HCT116 (cell line): ENCODE measurements at regions not wholly inside any gene's neighbourhood (a gene's known extent, or its start where the extent isn't known, plus 50 kb on each side); places are given as distances from the start of the nearest gene placed in this dataset.

Source experiments
- ATAC-seq: fragments of 200-7000 bp; cut with Tn5 transposase; 2 replicates; pipeline ENCODE4 v1.9.1; 2020; ENCODE audit warnings: mild to moderate bottlenecking, moderate library complexity
- BruUV-seq: library from RNA; stranded (reverse); fragments of 400-500 nt; replicated peaks from 2 replicates; lab custom pipeline; 2021; lab: Mats Ljungman, UMichigan
- CTCF ChIA-PET: fragments of 300-600 bp; sonication (Branson Sonifier 250); formaldehyde crosslinking; loops from one replicate; lab custom pipeline; 2021; ENCODE audit warnings: antibody characterized with exemption; lab: Charles Lee
- POLR2A ChIA-PET: fragments of 300-600, 350-600 bp; sonication (Branson Sonifier 250); formaldehyde crosslinking; loops from one replicate; lab custom pipeline; 2021; ENCODE audit warnings: antibody characterized with exemption; lab: Charles Lee
- RAD21 ChIA-PET, 2 experiments: fragments of 300-600 bp; sonication (Branson Sonifier 250); formaldehyde crosslinking; loops; one replicate each; lab custom pipeline; 2023; ENCODE audit warnings: low total read pairs in 2 of 2; ENCODE audit not compliant: uncharacterized antibody in 2 of 2, unreplicated experiment in 2 of 2, low non-redundant PET in 1 of 2; lab: Charles Lee
- DNase-seq: peaks from one replicate; pipeline ENCODE4 v3.0.0-alpha.2; 2010; ENCODE audit warnings: low read depth, low spot score
- H2AFZ ChIP-seq: fragments of 200-600 bp; shearing (Covaris generic), sonication (generic); 2 replicates; pipeline ENCODE4 v1.6.1; 2017; ENCODE audit warnings: low read depth, mixed run types, mixed read lengths, antibody characterized with exemption, low read length; ENCODE audit not compliant: poor library complexity, severe bottlenecking
- H3K27ac ChIP-seq: 2 replicates; pipeline ENCODE4 v1.5.1; 2012; ENCODE audit warnings: low read depth, low read length
- H3K27me3 ChIP-seq: fragments of 200-600 bp; sonication (generic); 2 replicates; pipeline ENCODE4 v1.6.1; 2016; ENCODE audit warnings: mixed run types, low read length, mixed read lengths; ENCODE audit not compliant: insufficient read depth
- H3K36me3 ChIP-seq, 2 experiments: fragments of 200-500 bp in 1 of 2; fragments of 200-600 bp in 1 of 2; sonication (Bioruptor generic) in 1 of 2; sonication (generic) in 1 of 2; 2 replicates each; pipeline versions ENCODE4 v1.5.1 to v1.6.1; 2014 to 2016; ENCODE audit warnings: low read length in 2 of 2, inconsistent platforms in 1 of 2, mixed read lengths in 1 of 2, mixed run types in 1 of 2; ENCODE audit not compliant: insufficient read depth in 2 of 2, control insufficient read depth in 1 of 2
- H3K4me1 ChIP-seq, 2 experiments: fragments of 200-600 bp in 1 of 2; sonication (generic) in 1 of 2; 2 replicates each; pipeline versions ENCODE4 v1.5.1 to v1.6.1; 2012 to 2017; ENCODE audit warnings: low read length in 2 of 2, inconsistent platforms in 1 of 2, mild to moderate bottlenecking in 1 of 2, mixed read lengths in 1 of 2, mixed run types in 1 of 2, moderate library complexity in 1 of 2; ENCODE audit not compliant: insufficient read depth in 2 of 2, control insufficient read depth in 1 of 2
- H3K4me2 ChIP-seq: fragments of 200-600 bp; sonication (generic); 2 replicates; pipeline ENCODE4 v1.6.1; 2017; ENCODE audit warnings: mixed run types, low read length, mixed read lengths
- H3K4me3 ChIP-seq, 2 experiments: fragments of 200-600 bp in 1 of 2; sonication (generic) in 1 of 2; replicated peaks in 1 of 2; 2 replicates each; pipeline ENCODE4 v1.5.1; 2011 to 2016; ENCODE audit warnings: low read length in 2 of 2, control low read depth in 1 of 2, low read depth in 1 of 2, mild to moderate bottlenecking in 1 of 2, mixed read lengths in 1 of 2, mixed run types in 1 of 2
- H3K79me2 ChIP-seq: fragments of 200-600 bp; sonication (generic); 2 replicates; pipeline ENCODE4 v1.6.1; 2017; ENCODE audit warnings: mild to moderate bottlenecking, mixed run types, low read length, moderate library complexity, mixed read lengths; ENCODE audit not compliant: insufficient read depth
- H3K9ac ChIP-seq: fragments of 200-600 bp; sonication (generic); 2 replicates; pipeline ENCODE4 v1.6.1; 2016; ENCODE audit warnings: low read length, mixed read lengths
- H3K9me2 ChIP-seq: fragments of 200-600 bp; sonication (generic), shearing (Covaris generic); 2 replicates; pipeline ENCODE4 v1.6.1; 2017; ENCODE audit warnings: mixed run types, mild to moderate bottlenecking, moderate library complexity; ENCODE audit not compliant: insufficient read depth
- H3K9me3 ChIP-seq, 2 experiments: fragments of 200-500 bp in 1 of 2; fragments of 200-600 bp in 1 of 2; sonication (Bioruptor generic) in 1 of 2; sonication (generic) in 1 of 2; 2 replicates each; pipeline ENCODE4 v1.6.1; 2014 to 2017; ENCODE audit warnings: low read length in 2 of 2, mixed read lengths in 2 of 2, inconsistent platforms in 1 of 2, low read depth in 1 of 2, mild to moderate bottlenecking in 1 of 2, mixed run types in 1 of 2, moderate library complexity in 1 of 2; ENCODE audit not compliant: control insufficient read depth in 1 of 2, insufficient read depth in 1 of 2
- H4K20me1 ChIP-seq: fragments of 200-600 bp; sonication (generic), shearing (Covaris generic); 2 replicates; pipeline ENCODE4 v1.6.1; 2017; ENCODE audit warnings: mixed run types, mild to moderate bottlenecking, moderate library complexity; ENCODE audit not compliant: insufficient read depth
- CEBPB ChIP-seq: IDR thresholded peaks from 2 replicates; pipeline ENCODE4 v1.6.1; 2012; ENCODE audit warnings: low read depth
- EGR1 ChIP-seq: IDR thresholded peaks from 2 replicates; pipeline ENCODE4 v1.6.1; 2012; ENCODE audit warnings: low read depth
- ELF1 ChIP-seq: IDR thresholded peaks from 2 replicates; pipeline ENCODE4 v1.6.1; 2012; ENCODE audit warnings: low read depth, borderline replicate concordance
- FOSL1 ChIP-seq: IDR thresholded peaks from 2 replicates; pipeline ENCODE4 v1.6.1; 2012; ENCODE audit warnings: low read depth
- POLR2AphosphoS5 ChIP-seq: IDR thresholded peaks from 2 replicates; pipeline ENCODE4 v1.6.1; 2011; ENCODE audit warnings: mild to moderate bottlenecking, low read depth, low read length, moderate library complexity
- YY1 ChIP-seq: IDR thresholded peaks from 2 replicates; pipeline ENCODE4 v1.6.1; 2011; ENCODE audit warnings: low read length, low read depth, moderate library complexity, mild to moderate bottlenecking; ENCODE audit not compliant: insufficient replicate concordance; ENCODE audit errors: extremely low read depth
- ZFX ChIP-seq: fragments of 450-650 bp; IDR thresholded peaks from 2 replicates; pipeline ENCODE4 v1.6.1; 2017
- intact Hi-C: fragments of 100-400 bp; cut with micrococcal nuclease; formaldehyde crosslinking; loops from 2 replicates; pipeline ENCODE4 v1.10.0; 2022
- TF ChIP-seq, protein P1 (sequence below), 3 experiments: fragments of 200-600 bp in 1 of 3; sonication (generic) in 1 of 3; IDR thresholded peaks in 2 of 3; conservative IDR thresholded peaks in 1 of 3; 2 replicates each; pipeline ENCODE4 v1.5.1; 2012 to 2017; ENCODE audit warnings: low read depth in 2 of 3, low read length in 2 of 3, antibody characterized with exemption in 1 of 3, borderline replicate concordance in 1 of 3, control low read depth in 1 of 3, mild to moderate bottlenecking in 1 of 3, mixed read lengths in 1 of 3, mixed run types in 1 of 3, moderate library complexity in 1 of 3; ENCODE audit not compliant: insufficient read depth in 1 of 3
- TF ChIP-seq, protein P2 (sequence below): IDR thresholded peaks from 2 replicates; pipeline ENCODE4 v1.6.1; 2012; ENCODE audit warnings: low read depth

DNA sequence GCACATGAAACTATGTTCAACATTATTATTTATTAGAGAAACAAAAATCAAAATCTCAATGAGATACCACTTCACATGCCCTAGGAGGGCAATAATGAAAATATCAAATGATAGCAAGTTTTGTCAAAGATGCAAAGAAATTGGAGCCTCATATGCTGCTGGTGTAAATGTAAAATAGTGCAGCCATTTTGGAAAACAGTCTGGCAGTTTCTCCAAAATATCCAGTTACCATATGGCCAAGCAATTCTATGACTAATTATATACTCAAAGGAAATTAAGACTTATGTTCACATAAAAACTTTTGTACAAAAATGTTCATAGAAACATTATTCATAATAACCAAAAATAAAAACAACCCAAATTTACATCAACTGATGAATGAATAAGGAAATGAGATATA is 313.6 kb upstream of the LMO3 start:
- Histone ChIP-seq H3K4me3 (no peak overlapping the region), H3K9me2 (no peaks in the 10 kb centered on the region), H3K4me1 (no peaks in the 10 kb centered on the region), H3K9me3 (peaks cover 6 to 11% of the 10 kb centered on the region in 2 experiments; a peak in 3 of 4 replicates), H2AFZ (no peak overlapping the region), H3K27ac (no peak overlapping the region), H3K36me3 (no peaks in the 10 kb centered on the region; a peak in 1 of 4 replicates), H4K20me1 (no peaks in the 10 kb centered on the region), H3K79me2 (no peaks in the 10 kb centered on the region), H3K4me2 (no peak overlapping the region), H3K9ac (no peak overlapping the region), H3K27me3 (no peaks in the 10 kb centered on the region)
- ATAC-seq (no peak), DNase-seq (no peak)
- BruUV-seq = no TSS peak
- intact Hi-C loops = no loop called here
- TF ChIP-seq, protein P1, sequence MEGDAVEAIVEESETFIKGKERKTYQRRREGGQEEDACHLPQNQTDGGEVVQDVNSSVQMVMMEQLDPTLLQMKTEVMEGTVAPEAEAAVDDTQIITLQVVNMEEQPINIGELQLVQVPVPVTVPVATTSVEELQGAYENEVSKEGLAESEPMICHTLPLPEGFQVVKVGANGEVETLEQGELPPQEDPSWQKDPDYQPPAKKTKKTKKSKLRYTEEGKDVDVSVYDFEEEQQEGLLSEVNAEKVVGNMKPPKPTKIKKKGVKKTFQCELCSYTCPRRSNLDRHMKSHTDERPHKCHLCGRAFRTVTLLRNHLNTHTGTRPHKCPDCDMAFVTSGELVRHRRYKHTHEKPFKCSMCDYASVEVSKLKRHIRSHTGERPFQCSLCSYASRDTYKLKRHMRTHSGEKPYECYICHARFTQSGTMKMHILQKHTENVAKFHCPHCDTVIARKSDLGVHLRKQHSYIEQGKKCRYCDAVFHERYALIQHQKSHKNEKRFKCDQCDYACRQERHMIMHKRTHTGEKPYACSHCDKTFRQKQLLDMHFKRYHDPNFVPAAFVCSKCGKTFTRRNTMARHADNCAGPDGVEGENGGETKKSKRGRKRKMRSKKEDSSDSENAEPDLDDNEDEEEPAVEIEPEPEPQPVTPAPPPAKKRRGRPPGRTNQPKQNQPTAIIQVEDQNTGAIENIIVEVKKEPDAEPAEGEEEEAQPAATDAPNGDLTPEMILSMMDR (IDR thresholded peaks at IDR 0.05 in 2 of 3, conservative IDR thresholded peaks at IDR 0.05 in 1 of 3; ENCODE audit: borderline replicate concordance in 1 of 3, insufficient read depth in 1 of 3, low read depth in 2 of 3, low read length in 2 of 3) = no peak
- no peak for TF ChIP-seq ZFX
- TF ChIP-seq YY1 = no peak
- no peak for TF ChIP-seq FOSL1
- POLR2A ChIA-PET = no interaction called here
- RAD21 ChIA-PET = no interaction called here
- CTCF ChIA-PET = no interaction called here

DNA sequence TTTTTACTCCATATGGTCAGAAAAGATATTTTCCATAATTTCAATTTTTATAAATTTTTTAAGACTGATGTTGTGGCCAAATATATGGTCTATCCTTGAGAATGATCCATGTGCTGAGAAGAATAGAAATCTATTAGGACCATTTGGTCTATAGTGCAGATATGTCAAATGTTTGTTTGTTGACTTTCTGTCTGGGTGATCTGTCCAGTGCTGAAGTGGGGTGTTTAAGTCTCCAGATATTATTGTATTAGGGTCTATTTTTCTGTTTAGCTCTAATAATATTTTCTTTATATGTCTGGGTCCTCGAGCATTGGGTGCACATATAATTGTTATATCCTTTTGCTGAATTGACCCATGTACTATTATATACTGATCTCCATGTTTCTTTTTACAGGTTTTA is 308.9 kb upstream of the LMO3 start:
- intact Hi-C loops = no loop called here
- BruUV-seq = no TSS peak
- no peaks in the 10 kb centered on the region; a peak in 1 of 4 replicates for H3K36me3 ChIP-seq
- no peak overlapping the region for H3K27ac ChIP-seq
- H4K20me1 ChIP-seq = no peaks in the 10 kb centered on the region
- TF ChIP-seq ELF1 (no peak), EGR1 (no peak), CEBPB (no peak), POLR2AphosphoS5 (no peak), FOSL1 (no peak)
- TF ChIP-seq, protein P2, sequence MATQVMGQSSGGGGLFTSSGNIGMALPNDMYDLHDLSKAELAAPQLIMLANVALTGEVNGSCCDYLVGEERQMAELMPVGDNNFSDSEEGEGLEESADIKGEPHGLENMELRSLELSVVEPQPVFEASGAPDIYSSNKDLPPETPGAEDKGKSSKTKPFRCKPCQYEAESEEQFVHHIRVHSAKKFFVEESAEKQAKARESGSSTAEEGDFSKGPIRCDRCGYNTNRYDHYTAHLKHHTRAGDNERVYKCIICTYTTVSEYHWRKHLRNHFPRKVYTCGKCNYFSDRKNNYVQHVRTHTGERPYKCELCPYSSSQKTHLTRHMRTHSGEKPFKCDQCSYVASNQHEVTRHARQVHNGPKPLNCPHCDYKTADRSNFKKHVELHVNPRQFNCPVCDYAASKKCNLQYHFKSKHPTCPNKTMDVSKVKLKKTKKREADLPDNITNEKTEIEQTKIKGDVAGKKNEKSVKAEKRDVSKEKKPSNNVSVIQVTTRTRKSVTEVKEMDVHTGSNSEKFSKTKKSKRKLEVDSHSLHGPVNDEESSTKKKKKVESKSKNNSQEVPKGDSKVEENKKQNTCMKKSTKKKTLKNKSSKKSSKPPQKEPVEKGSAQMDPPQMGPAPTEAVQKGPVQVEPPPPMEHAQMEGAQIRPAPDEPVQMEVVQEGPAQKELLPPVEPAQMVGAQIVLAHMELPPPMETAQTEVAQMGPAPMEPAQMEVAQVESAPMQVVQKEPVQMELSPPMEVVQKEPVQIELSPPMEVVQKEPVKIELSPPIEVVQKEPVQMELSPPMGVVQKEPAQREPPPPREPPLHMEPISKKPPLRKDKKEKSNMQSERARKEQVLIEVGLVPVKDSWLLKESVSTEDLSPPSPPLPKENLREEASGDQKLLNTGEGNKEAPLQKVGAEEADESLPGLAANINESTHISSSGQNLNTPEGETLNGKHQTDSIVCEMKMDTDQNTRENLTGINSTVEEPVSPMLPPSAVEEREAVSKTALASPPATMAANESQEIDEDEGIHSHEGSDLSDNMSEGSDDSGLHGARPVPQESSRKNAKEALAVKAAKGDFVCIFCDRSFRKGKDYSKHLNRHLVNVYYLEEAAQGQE = peak; percentile 11
- peaks cover 0 to 5% of the 10 kb centered on the region in 2 experiments; a peak in 2 of 4 replicates for H3K9me3 ChIP-seq
- ChIA-PET POLR2A (no interaction called here), CTCF (no interaction called here), RAD21 (no interaction called here)
- no peak for ATAC-seq
- H3K4me3 ChIP-seq = no peak overlapping the region
- H2AFZ ChIP-seq = no peak overlapping the region
- H3K79me2 ChIP-seq = no peaks in the 10 kb centered on the region
- H3K4me1 ChIP-seq = no peaks in the 10 kb centered on the region
- no peak overlapping the region for H3K9ac ChIP-seq
- H3K27me3 ChIP-seq = no peaks in the 10 kb centered on the region
- no peaks in the 10 kb centered on the region for H3K9me2 ChIP-seq
- no peak overlapping the region for H3K4me2 ChIP-seq
- no peak for DNase-seq
